H1 (cell line): ENCODE measurements at regions not wholly inside any gene's neighbourhood (a gene's known extent, or its start where the extent isn't known, plus 50 kb on each side); places are given as distances from the start of the nearest gene placed in this dataset.
A peak's percentile ranks its signal among the peaks of the same experiment; 100 is the strongest.

Source experiments
- CTCF ChIA-PET: fragments of 300-600 bp; sonication (Branson Sonifier 250); formaldehyde crosslinking; loops from one replicate; lab custom pipeline; 2021; ENCODE audit not compliant: partially characterized antibody; lab: Charles Lee
- POLR2A ChIA-PET: fragments of 300-600 bp; sonication (Branson Sonifier 250); formaldehyde crosslinking; loops from one replicate; lab custom pipeline; 2021; ENCODE audit warnings: inconsistent platforms; ENCODE audit not compliant: partially characterized antibody; lab: Charles Lee
- DNase-seq, 2 experiments: peaks; one replicate each; pipeline versions ENCODE4 v3.0.0 to v3.0.0-alpha.2; 2010 to 2022; ENCODE audit warnings: low spot score in 2 of 2, low read depth in 1 of 2, mixed read lengths in 1 of 2
- FAIRE-seq: peaks from 2 replicates; lab custom pipeline; 2011; peaks lifted over from hg19 to GRCh38; lab: Jason Lieb, UNC
- H2AFZ ChIP-seq: 2 replicates; pipeline ENCODE4 v1.8.1; 2012; ENCODE audit warnings: low read length, inconsistent platforms
- H2AK5ac ChIP-seq: 2 replicates; pipeline ENCODE4 v1.6.1; 2013; ENCODE audit warnings: low read depth, low read length
- H2BK120ac ChIP-seq: replicated peaks from 2 replicates; pipeline ENCODE3; 2013; ENCODE audit warnings: low read depth, low read length, inconsistent platforms
- H2BK12ac ChIP-seq: 2 replicates; pipeline ENCODE4 v1.6.1; 2013; ENCODE audit warnings: low read depth, low read length
- H2BK15ac ChIP-seq: 2 replicates; pipeline ENCODE4 v1.6.1; 2013; ENCODE audit warnings: low read length
- H2BK20ac ChIP-seq: 2 replicates; pipeline ENCODE4 v1.6.1; 2013; ENCODE audit warnings: low read length
- H2BK5ac ChIP-seq: 2 replicates; pipeline ENCODE4 v1.6.1; 2013; ENCODE audit warnings: low read depth, low read length
- H3K14ac ChIP-seq: 2 replicates; pipeline ENCODE4 v1.6.1; 2013; ENCODE audit warnings: inconsistent platforms; ENCODE audit not compliant: insufficient read length
- H3K18ac ChIP-seq: 2 replicates; pipeline ENCODE4 v1.6.1; 2013; ENCODE audit warnings: low read length; ENCODE audit errors: extremely low read depth
- H3K23ac ChIP-seq: 2 replicates; pipeline ENCODE4 v1.6.1; 2013; ENCODE audit warnings: inconsistent platforms; ENCODE audit not compliant: insufficient read length
- H3K23me2 ChIP-seq: 2 replicates; pipeline ENCODE4 v1.6.1; 2013; ENCODE audit warnings: low read depth, low read length
- H3K27ac ChIP-seq: 2 replicates; pipeline ENCODE4 v1.6.1; 2011; ENCODE audit warnings: low read depth, low read length, inconsistent platforms
- H3K27me3 ChIP-seq, 4 experiments: replicated peaks in 1 of 4; 1 replicate in 1 of 4; 2 replicates in 3 of 4; pipeline versions ENCODE4 v1.6.1 to v1.8.1; 2011 to 2013; ENCODE audit warnings: low read length in 3 of 4, mild to moderate bottlenecking in 3 of 4, inconsistent platforms in 2 of 4, mixed read lengths in 2 of 4, moderate library complexity in 1 of 4; ENCODE audit not compliant: control insufficient read depth in 3 of 4, insufficient read depth in 3 of 4; ENCODE audit errors: extremely low read depth in 1 of 4
- H3K36me3 ChIP-seq, 4 experiments: 2 replicates each; pipeline versions ENCODE4 v1.6.1 to v1.8.1; 2011 to 2013; ENCODE audit warnings: mild to moderate bottlenecking in 4 of 4, low read length in 3 of 4, moderate library complexity in 2 of 4, control low read depth in 1 of 4, inconsistent platforms in 1 of 4; ENCODE audit not compliant: insufficient read depth in 4 of 4, control insufficient read depth in 2 of 4
- H3K4ac ChIP-seq: replicated peaks from 2 replicates; pipeline ENCODE3; 2013; ENCODE audit warnings: low read length, low read depth, mixed read lengths, inconsistent platforms; ENCODE audit not compliant: insufficient read length
- H3K4me1 ChIP-seq, 4 experiments: replicated peaks in 1 of 4; 1 replicate in 1 of 4; 2 replicates in 3 of 4; pipeline versions ENCODE4 v1.6.1 to v1.8.1; 2011 to 2013; ENCODE audit warnings: low read length in 3 of 4, inconsistent platforms in 2 of 4, mixed read lengths in 1 of 4; ENCODE audit not compliant: insufficient read depth in 4 of 4, control insufficient read depth in 3 of 4
- H3K4me2 ChIP-seq, 2 experiments: 2 replicates each; pipeline versions ENCODE4 v1.6.1 to v1.8.1; 2011 to 2013; ENCODE audit warnings: low read depth in 2 of 2, low read length in 2 of 2, control low read depth in 1 of 2, inconsistent platforms in 1 of 2, mild to moderate bottlenecking in 1 of 2; ENCODE audit not compliant: insufficient read depth in 1 of 2
- H3K4me3 ChIP-seq, 4 experiments: fragments of 200-600, 300-600 bp in 1 of 4; sonication (generic), shearing (Covaris generic), sonication (Bioruptor Twin) in 1 of 4; 2 replicates each; pipeline versions ENCODE4 v1.5.1 to v1.8.1; 2011 to 2016; ENCODE audit warnings: low read length in 4 of 4, low read depth in 3 of 4, control low read depth in 2 of 4, inconsistent platforms in 2 of 4, mild to moderate bottlenecking in 2 of 4, mixed read lengths in 1 of 4, moderate library complexity in 1 of 4; ENCODE audit not compliant: insufficient read depth in 2 of 4; ENCODE audit errors: extremely low read depth in 1 of 4
- H3K56ac ChIP-seq: replicated peaks from 2 replicates; pipeline ENCODE3; 2013; ENCODE audit warnings: low read depth, mild to moderate bottlenecking, mixed read lengths, low read length, inconsistent platforms; ENCODE audit not compliant: insufficient read length
- H3K79me1 ChIP-seq: 2 replicates; pipeline ENCODE4 v1.6.1; 2013; ENCODE audit warnings: low read depth, low read length, control low read depth
- H3K79me2 ChIP-seq, 2 experiments: 2 replicates each; pipeline versions ENCODE4 v1.6.1 to v1.8.1; 2012 to 2013; ENCODE audit warnings: low read length in 2 of 2, mild to moderate bottlenecking in 2 of 2, inconsistent platforms in 1 of 2; ENCODE audit not compliant: insufficient read depth in 2 of 2, control insufficient read depth in 1 of 2
- H3K9ac ChIP-seq, 4 experiments: replicated peaks in 1 of 4; 1 replicate in 1 of 4; 2 replicates in 3 of 4; pipeline versions ENCODE4 v1.6.1 to v1.8.1; 2011 to 2013; ENCODE audit warnings: low read depth in 3 of 4, low read length in 3 of 4, control low read depth in 2 of 4, mild to moderate bottlenecking in 2 of 4, moderate library complexity in 2 of 4, inconsistent platforms in 1 of 4; ENCODE audit errors: extremely low read depth in 1 of 4
- H3K9me3 ChIP-seq, 2 experiments: 2 replicates each; pipeline versions ENCODE4 v1.6.1 to v1.8.1; 2012 to 2013; ENCODE audit warnings: mild to moderate bottlenecking in 2 of 2, moderate library complexity in 2 of 2, control low read depth in 1 of 2, inconsistent platforms in 1 of 2, low read depth in 1 of 2, low read length in 1 of 2, mixed read lengths in 1 of 2; ENCODE audit not compliant: insufficient read depth in 2 of 2
- H4K20me1 ChIP-seq, 2 experiments: replicated peaks in 1 of 2; 2 replicates each; pipeline versions ENCODE3 to v1.8.1; 2011 to 2013; ENCODE audit warnings: inconsistent platforms in 2 of 2, low read length in 2 of 2, mild to moderate bottlenecking in 1 of 2; ENCODE audit not compliant: insufficient read depth in 2 of 2, control insufficient read depth in 1 of 2
- H4K5ac ChIP-seq: 2 replicates; pipeline ENCODE4 v1.6.1; 2013; ENCODE audit warnings: low read length, low read depth, mixed read lengths, inconsistent platforms; ENCODE audit not compliant: insufficient read length
- H4K8ac ChIP-seq: 2 replicates; pipeline ENCODE4 v1.8.0; 2013; ENCODE audit warnings: mild to moderate bottlenecking, moderate library complexity, low read length, inconsistent platforms; ENCODE audit not compliant: insufficient read depth; ENCODE audit errors: extremely low read depth
- H4K91ac ChIP-seq: replicated peaks from 2 replicates; pipeline ENCODE3; 2013; ENCODE audit warnings: low read length, mixed read lengths, inconsistent platforms; ENCODE audit not compliant: insufficient read length
- BCL11A ChIP-seq, 2 experiments: IDR thresholded peaks; one replicate each; pipeline ENCODE4 v1.6.1; 2011; ENCODE audit warnings: low read depth in 2 of 2, low read length in 2 of 2, mild to moderate bottlenecking in 2 of 2
- EZH2 ChIP-seq: fragments of 200-600 bp; sonication (generic); IDR thresholded peaks from 2 replicates; pipeline ENCODE4 v1.7.1; 2012; ENCODE audit warnings: low read depth, mild to moderate bottlenecking, moderate library complexity, low read length, inconsistent platforms; ENCODE audit not compliant: severe bottlenecking
- MAX ChIP-seq: IDR thresholded peaks from 2 replicates; pipeline ENCODE4 v1.6.1; 2012; ENCODE audit warnings: inconsistent platforms
- TCF12 ChIP-seq: IDR thresholded peaks from 2 replicates; pipeline ENCODE4 v1.6.1; 2011; ENCODE audit warnings: low read depth, mild to moderate bottlenecking, low read length
- WGBS, 2 experiments: shearing (Covaris generic) in 1 of 2; methylation state at CpG; one replicate each; pipeline versions ENCODE4 v1.1.6 to v1.1.7; 2013 to 2015; ENCODE audit warnings: low lambda C conversion rate in 2 of 2, mixed read lengths in 2 of 2, inconsistent platforms in 1 of 2, low coverage in 1 of 2, missing lambda C conversion rate in 1 of 2; ENCODE audit not compliant: insufficient replicate concordance in 2 of 2, insufficient coverage in 1 of 2, insufficient read length in 1 of 2; ENCODE audit errors: extremely low coverage in 1 of 2, missing lambda C conversion rate in 1 of 2; 5-methylcytosine and 5-hydroxymethylcytosine counted together

- Histone ChIP-seq H3K4ac (no peak overlapping the region), H2BK120ac (no peak overlapping the region), H3K9me3 (no peaks in the 10 kb centered on the region; a peak in 1 of 4 replicates), H3K4me2 (no peak overlapping the region), H3K18ac (no peak overlapping the region; the same call in 1 of the 2 replicates), H3K4me3 (no peak overlapping the region), H3K36me3 (no peaks in the 10 kb centered on the region), H4K5ac (no peak overlapping the region), H3K27me3 (no peaks in the 10 kb centered on the region), H3K14ac (no peak overlapping the region), H4K91ac (no peak overlapping the region), H3K23ac (no peak overlapping the region), H3K56ac (no peak overlapping the region), H3K23me2 (no peaks in the 10 kb centered on the region), H2AFZ (no peak overlapping the region), H3K9ac (no peak overlapping the region), H2BK12ac (peak overlapping the region; percentile 60; the same call in 1 of the 2 replicates), H3K79me1 (no peaks in the 10 kb centered on the region), H4K8ac (no peak overlapping the region; the same call in 1 of the 2 replicates), H3K4me1 (no peaks in the 10 kb centered on the region; a peak in 1 of 7 replicates), H3K27ac (no peak overlapping the region), H2BK20ac (no peak overlapping the region), H2BK15ac (no peak overlapping the region), H2BK5ac (no peak overlapping the region), H4K20me1 (no peaks in the 10 kb centered on the region), H3K79me2 (no peaks in the 10 kb centered on the region), H2AK5ac (0 out of 2 replicates have a peak overlapping the region, but pooled peaks have one; percentile 65)
- WGBS, 2 experiments, result 71% methylated on average over 1 of the region's 1 CpG; no CpG with 5 or more reads in 1 of the 2 experiments
- TF ChIP-seq BCL11A (IDR thresholded peaks at IDR 0.05; ENCODE audit: low read depth in 2 of 2, low read length in 2 of 2) (no peak), EZH2 (no peak), MAX (no peak), TCF12 (no peak)
- ChIA-PET CTCF (interaction anchor here (1.1 kb wide), 1 partner anchor 78 kb away, joined by 3 read pairs; no protein-coding TSS in a partner anchor), POLR2A (no interaction called here)
- DNase-seq (no peak), FAIRE-seq (no peak)
Measured at GRCh38 chr10:125264091-125264490, 103.7 kb upstream of the CTBP2 start.
